GM21737 (cell line): ENCODE measurements at regions not wholly inside any gene's neighbourhood (a gene's known extent, or its start where the extent isn't known, plus 50 kb on each side); places are given as distances from the start of the nearest gene placed in this dataset.
A peak's percentile ranks its signal among the peaks of the same experiment; 100 is the strongest.
"Not testable (repeated sequence)": the region's sequence is repeated elsewhere in the genome, so short reads cannot be mapped to it uniquely, and the experiment has no call there.

Experiments used
- ATAC-seq: cut with Tn5 transposase; IDR thresholded peaks from one replicate; pipeline ENCODE4 v1.9.1; 2021; ENCODE audit warnings: mild to moderate bottlenecking, moderate library complexity; ENCODE audit not compliant: unreplicated experiment

DNA sequence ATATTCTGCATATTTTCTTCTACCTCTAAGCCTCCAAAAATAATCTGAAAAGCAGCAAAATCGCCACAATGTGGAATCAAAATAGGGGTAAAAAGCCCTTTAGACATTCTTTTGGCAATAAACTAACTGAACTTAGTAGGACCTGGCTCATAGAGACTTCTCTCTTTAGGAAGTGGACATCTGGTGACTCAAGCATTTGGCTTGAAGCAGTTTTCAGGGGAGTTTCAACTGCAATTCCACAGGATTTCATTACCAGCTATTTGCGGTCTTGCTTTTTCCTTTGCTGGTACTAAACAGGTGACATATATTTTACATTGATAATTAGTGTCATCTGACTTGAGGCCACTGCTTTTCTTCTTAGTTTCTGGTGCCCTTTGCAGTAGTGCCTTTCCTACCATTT is 173.2 kb upstream of the FBN2 start:
- ATAC-seq, result no peak

DNA sequence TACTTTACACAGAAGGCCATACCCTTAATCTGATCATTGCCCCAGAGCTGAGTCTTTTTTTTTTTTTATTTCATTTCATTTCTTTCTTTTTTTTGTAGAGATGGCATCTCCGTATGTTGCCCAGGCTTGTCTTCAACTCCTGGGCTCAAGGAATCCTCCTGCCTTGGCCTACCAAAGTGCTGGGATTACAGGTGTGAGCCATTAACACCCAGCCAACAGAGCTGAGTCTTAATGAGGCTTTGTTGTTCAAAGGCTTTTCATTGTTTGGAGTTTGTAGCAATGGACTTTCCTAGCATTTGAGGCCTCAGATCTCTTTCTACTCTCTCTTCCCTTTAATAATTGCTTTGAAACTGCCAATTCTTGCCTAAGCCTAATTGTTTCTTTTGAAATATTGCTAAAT is 176.5 kb upstream of the FBN2 start:
- ATAC-seq, result no peak

DNA sequence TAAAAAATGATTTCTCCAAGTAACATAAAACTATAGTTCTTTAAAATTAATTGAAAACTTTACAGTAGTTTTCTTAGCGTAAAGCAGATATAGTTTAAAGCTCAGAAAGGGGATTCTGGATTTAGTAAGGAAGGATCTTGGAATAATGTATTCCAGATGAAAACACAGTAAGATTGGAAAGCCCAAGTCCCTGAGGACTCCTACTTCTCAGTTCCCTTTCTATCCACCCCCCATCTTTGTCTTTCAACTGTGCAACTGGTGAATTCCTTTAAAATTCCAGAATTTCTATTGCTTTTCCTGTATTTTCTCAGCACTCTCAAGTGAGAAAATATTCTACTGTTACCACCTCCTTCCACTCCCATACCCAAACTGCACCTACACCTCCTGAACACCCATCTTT is 184.5 kb upstream of the FBN2 start:
- no peak for ATAC-seq

GRCh38 chr5:128730021-128730420 is 192.0 kb upstream of the FBN2 start:
- not testable (repeated sequence) for ATAC-seq

DNA sequence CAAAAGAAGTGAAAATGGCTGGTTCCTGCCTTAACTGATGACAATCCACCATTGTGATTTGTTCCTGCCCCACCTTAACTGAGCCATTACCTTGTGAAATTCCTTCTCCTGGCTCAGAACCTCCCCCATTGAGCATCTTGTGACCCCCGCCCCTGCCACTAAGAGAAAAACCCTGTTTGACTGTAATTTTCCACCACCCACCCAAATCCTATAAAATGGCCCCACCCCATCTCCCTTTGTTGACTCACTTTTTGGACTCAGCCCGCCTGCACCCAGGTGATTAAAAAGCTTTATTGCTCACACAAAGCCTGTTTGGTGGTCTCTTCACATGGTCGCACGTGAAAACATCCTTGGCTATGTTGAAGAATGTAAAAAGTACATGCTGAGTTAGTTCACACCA is 197.6 kb upstream of the FBN2 start:
- ATAC-seq, result not testable (repeated sequence)

DNA sequence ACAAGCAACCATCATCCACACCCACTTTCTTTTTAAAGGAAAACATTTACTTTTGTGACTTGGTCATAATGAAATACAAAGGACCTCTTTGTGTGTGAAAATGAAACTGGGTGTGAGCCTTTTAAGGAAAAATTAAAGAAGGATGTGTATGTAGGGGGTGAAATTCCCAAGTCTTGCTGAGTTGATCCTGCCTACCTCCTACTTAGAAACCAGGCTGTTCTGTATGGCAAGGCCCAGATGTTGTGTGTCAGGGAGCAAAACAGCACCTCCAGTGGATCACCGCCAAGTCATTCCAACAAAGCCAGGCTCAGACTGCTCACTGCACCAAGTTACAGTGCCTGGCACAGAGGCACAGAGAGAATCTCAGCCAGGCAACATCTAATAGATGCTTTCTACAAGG is 198.5 kb upstream of the FBN2 start:
- no peak for ATAC-seq

- no peak for ATAC-seq
Observed at GRCh38 chr5:128749136-128749898, 211.3 kb upstream of the FBN2 start.

GRCh38 chr5:128750155-128750554 is 212.1 kb upstream of the FBN2 start:
- ATAC-seq, result no peak

GRCh38 chr5:128757196-128757959 is 207.9 kb upstream of the SLC27A6 start:
- ATAC-seq, result no peak

DNA sequence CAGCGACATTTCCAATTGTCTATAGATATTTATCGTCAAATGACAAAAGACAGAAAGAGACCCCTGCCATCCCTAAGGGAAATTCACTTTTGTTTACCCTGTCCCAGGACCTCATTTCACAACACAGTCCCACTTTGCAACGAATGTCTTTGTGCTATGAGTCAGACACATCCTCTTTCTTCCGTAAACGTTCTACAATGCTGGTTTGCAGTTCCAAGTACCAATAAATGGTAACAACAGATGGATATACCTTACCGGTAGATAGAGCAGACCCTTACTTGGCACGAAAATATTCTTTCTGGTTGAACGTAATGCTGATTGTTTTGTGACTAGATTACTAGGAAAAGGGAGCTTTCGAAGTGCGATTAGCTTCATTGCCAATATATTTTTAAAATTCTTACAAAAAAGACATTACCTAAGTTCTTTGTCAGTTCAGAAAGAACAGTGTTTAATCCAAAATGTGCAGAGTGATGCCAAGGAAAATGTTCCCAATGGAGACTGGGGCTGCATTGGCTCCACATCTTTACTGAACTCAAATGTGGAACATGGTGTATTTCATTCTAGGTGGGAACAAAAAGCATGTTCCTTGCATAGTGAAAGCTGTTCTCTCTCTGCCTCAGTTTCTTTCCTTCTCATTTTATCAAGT is 202.5 kb upstream of the SLC27A6 start:
- no peak for ATAC-seq

DNA sequence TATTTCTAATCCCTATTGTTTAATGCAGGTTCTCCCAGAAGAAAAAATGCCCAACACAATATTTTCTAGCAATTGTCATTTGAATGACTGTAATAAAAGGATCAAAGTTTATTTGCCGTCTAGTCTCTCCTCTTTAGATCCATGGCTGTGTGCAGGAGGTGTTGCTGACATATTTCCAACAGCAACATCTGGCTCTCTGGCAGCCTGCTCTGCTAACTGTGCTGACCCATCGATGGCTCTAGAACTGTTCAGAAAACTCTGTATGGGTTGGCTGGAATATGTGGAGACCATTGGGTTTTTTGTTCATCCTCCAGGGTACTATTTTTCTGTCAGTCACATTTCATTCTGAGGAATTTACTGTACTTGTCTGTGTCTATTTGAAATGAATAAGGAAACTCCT is 202.0 kb upstream of the SLC27A6 start:
- no peak for ATAC-seq

- ATAC-seq, result no peak
Observed at GRCh38 chr5:128764601-128765310, 200.5 kb upstream of the SLC27A6 start.

- no peak for ATAC-seq
Observed at GRCh38 chr5:128765448-128766061, 199.7 kb upstream of the SLC27A6 start.

- no peak for ATAC-seq
Observed at GRCh38 chr5:128766406-128766805, 198.9 kb upstream of the SLC27A6 start.

DNA sequence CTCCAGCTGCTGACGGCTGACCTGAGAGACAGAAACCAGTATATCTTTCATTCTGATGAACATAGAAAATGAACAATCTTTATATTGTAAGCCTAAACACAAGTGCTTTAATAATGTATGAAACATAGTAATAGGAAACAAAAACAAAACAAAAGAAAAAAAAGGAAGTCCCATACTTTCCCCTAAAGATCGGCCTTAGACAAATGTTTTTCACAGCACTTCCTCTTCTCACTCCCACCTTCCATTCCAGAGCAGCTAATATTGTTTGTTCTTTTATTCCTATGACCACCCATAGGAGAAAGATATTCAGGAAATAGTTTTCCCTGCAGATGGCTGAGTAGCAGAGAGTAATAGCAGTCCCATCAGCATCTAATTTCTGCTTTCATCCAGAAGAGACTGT is 194.4 kb upstream of the SLC27A6 start:
- ATAC-seq, result no peak

DNA sequence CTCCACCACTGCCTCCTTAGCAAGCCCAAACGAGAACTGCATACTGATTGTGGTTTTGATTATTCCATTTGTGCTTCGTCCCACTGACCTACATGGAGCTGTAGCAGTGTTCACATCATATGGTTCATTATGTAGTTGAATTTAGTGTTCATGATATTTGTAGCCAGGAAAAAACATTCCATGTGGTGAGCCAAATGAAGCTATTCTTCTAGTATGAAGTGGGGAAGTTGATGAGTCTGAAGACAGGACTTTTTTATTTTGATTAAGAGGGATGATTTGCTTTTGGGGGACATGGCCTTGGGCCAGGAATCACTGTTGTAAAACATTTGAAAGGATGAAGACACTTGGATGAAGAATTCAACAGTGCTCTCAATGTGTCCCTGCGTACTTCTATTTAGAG is 192.9 kb upstream of the SLC27A6 start:
- no peak for ATAC-seq

DNA sequence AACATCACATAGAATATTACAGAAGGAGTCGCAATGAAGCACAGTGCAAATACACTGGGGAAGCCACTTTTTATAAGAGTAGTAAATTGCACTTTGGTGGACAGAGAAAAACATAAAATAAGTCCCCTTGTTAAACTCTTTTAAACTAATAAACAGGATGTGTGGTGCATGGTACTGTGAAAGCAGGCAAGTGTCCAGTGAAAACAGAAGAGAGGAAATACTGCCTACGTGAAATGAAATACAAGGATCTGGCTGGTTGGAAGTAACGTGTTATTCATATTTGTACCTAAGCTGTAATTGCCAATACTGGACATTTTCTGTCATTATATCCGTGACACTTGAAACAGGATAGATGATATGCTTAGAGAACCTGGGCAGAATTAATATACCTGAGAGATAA is 191.9 kb upstream of the SLC27A6 start:
- ATAC-seq, result no peak

DNA sequence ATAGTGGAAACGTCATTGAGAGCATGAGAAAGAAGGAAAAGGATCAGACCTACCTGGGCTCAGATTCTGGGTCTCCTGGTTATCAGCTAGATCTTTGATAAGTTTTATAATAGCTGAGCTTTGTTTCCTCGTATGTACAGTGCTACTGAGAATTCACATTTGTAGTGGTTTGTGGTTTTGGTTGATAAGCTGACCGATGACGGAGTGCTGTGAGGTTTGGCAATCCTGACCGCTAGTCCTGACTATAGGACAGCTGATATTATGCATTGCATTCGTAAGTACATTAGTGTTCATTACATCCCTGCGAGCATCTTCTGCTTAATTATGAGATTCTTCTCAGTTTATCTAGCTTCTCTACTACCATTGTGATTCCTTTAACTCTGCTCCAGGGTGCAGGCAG is 190.7 kb upstream of the SLC27A6 start:
- no peak for ATAC-seq

DNA sequence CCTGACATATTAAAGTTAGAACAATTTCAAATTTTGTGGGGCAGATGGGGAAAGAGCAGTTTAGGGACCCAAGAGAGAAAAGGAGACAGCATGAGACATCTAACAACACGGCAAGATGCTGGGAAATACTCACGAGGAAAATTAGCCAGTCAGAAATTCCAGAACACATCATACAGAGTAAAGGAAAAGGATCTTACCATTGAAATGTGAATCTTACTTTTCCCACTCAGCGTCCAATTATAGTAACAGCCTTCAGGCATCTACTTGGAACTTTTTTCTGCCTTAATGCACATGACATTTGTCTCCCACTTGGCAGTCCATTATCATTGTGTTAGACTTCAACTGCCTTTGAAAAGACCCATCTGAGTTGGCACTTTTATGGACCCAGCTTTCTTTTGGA is 189.7 kb upstream of the SLC27A6 start:
- ATAC-seq, result no peak

GRCh38 chr5:128777052-128777451 is 188.2 kb upstream of the SLC27A6 start:
- ATAC-seq, result peak; percentile 82

DNA sequence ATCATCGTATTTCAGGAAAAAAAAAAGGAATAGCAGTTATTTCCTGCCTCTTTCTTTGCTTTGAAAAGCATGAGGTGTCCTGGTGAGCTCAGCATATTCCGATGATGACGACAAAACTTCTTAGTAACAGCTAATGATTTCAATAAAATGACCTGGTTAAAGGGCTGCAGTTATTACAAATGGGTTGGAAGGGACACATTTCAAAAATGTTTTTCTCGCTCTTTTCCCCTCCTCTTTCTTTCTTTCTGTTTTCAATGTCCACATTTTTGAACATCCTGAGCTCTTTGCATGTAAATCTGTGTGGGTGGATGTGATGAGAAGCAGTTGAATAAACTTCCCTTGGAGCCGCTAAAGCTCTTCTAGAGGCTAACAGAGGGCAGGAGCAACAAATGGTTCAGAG is 186.8 kb upstream of the SLC27A6 start:
- no peak for ATAC-seq
